HFFc6 (cell line): ENCODE measurements at regions not wholly inside any gene's neighbourhood (a gene's known extent, or its start where the extent isn't known, plus 50 kb on each side); places are given as distances from the start of the nearest gene placed in this dataset.

Experiments
- DNase-seq: peaks from one replicate; pipeline ENCODE4 v3.0.0-alpha.2; 2018
- H3K27ac Mint-ChIP-seq: 2 replicates; pipeline ENCODE4 v1.8.0; 2020; ENCODE audit warnings: mild to moderate bottlenecking, mixed read lengths
- H3K27me3 Mint-ChIP-seq: 2 replicates; pipeline ENCODE4 v1.8.0; 2021; ENCODE audit warnings: mild to moderate bottlenecking, moderate library complexity, mixed read lengths; ENCODE audit not compliant: insufficient read depth
- H3K36me3 Mint-ChIP-seq: 2 replicates; pipeline ENCODE4 v1.8.0; 2021; ENCODE audit warnings: low read depth, mixed read lengths
- H3K4me1 Mint-ChIP-seq: 2 replicates; pipeline ENCODE4 v1.8.0; 2020; ENCODE audit warnings: low read depth, mixed read lengths
- H3K4me3 Mint-ChIP-seq: 2 replicates; pipeline ENCODE4 v1.8.0; 2020; ENCODE audit warnings: mild to moderate bottlenecking, moderate library complexity, mixed read lengths
- H3K9me3 Mint-ChIP-seq: 2 replicates; pipeline ENCODE4 v1.8.0; 2020; ENCODE audit warnings: mild to moderate bottlenecking, mixed read lengths
- TF ChIP-seq, protein P1 (sequence below): fragments of 200-600 bp; sonication (generic); IDR thresholded peaks from 2 replicates; pipeline ENCODE4 v1.5.0; 2021; ENCODE audit warnings: antibody characterized with exemption, mild to moderate bottlenecking

DNA sequence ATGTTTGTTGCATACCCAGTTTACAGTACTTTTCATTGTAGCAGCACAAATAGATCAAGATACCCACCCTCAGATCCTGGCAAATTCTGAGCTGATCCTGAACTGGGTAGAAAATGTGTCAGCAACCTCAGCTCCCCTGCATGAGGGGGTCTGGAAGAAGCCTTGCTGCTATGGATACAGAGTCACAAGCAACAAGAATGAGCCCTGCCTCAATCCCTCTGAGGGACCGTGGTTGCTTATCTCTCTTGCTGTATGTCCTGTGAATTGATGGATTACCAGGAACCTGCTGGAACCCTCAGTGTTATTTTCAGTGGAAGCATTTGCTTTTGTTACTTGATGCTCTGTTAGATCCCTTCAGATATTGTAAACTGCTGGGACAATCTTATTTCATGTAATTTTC lies 331.0 kb downstream of the STIM2 start:
- TF ChIP-seq, protein P1, sequence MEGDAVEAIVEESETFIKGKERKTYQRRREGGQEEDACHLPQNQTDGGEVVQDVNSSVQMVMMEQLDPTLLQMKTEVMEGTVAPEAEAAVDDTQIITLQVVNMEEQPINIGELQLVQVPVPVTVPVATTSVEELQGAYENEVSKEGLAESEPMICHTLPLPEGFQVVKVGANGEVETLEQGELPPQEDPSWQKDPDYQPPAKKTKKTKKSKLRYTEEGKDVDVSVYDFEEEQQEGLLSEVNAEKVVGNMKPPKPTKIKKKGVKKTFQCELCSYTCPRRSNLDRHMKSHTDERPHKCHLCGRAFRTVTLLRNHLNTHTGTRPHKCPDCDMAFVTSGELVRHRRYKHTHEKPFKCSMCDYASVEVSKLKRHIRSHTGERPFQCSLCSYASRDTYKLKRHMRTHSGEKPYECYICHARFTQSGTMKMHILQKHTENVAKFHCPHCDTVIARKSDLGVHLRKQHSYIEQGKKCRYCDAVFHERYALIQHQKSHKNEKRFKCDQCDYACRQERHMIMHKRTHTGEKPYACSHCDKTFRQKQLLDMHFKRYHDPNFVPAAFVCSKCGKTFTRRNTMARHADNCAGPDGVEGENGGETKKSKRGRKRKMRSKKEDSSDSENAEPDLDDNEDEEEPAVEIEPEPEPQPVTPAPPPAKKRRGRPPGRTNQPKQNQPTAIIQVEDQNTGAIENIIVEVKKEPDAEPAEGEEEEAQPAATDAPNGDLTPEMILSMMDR, result no peak
- Mint-ChIP-seq H3K27me3 (peaks cover 3% of the 10 kb centered on the region), H3K4me1 (no peaks in the 10 kb centered on the region), H3K36me3 (no peaks in the 10 kb centered on the region), H3K27ac (no peak overlapping the region), H3K4me3 (no peak overlapping the region), H3K9me3 (peaks cover 18% of the 10 kb centered on the region; the same call in 1 of the 2 replicates)
- no peak for DNase-seq

DNA sequence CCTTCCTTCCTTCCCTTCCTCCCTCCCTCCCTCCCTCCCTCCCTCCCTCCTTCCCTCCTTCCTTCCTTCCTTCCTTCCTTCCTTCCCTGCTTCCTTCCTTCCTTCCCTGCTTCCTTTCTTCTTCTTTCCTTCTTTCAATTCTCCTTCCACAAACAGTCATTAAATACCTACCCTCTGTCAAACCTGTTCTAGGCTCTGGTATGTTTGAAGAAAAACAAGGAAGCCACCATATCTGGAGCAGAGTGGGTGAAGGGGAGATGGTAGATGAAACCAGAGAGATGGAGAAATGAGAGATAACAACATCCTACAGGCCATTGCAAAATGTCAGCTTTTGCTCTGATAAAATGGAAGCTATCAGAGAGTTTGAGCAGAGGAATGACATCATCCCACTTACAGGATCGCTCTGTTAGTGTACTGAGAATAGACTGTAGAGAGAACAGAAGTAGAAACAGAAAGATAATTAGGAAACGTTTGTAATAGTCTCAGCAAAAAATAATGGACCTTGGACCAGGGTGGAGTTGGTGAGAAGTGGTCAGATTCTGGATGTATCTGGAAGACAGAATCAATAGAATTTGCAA lies 334.0 kb downstream of the STIM2 start:
- peaks cover 15% of the 10 kb centered on the region; the same call in 1 of the 2 replicates for H3K9me3 Mint-ChIP-seq
- DNase-seq, result no peak
- no peak overlapping the region for H3K27ac Mint-ChIP-seq
- H3K4me1 Mint-ChIP-seq, result no peaks in the 10 kb centered on the region
- no peaks in the 10 kb centered on the region for H3K36me3 Mint-ChIP-seq
- H3K4me3 Mint-ChIP-seq, result no peak overlapping the region
- TF ChIP-seq, protein P1, result no peak
- H3K27me3 Mint-ChIP-seq, result peaks cover 4% of the 10 kb centered on the region

GRCh38 chr4:27198246-27198645 lies 337.6 kb downstream of the STIM2 start:
- Mint-ChIP-seq H3K27me3 (peaks cover 2% of the 10 kb centered on the region), H3K9me3 (no peaks in the 10 kb centered on the region; the same call in 1 of the 2 replicates), H3K4me3 (no peak overlapping the region), H3K27ac (no peak overlapping the region), H3K36me3 (no peaks in the 10 kb centered on the region), H3K4me1 (no peaks in the 10 kb centered on the region)
- no peak for DNase-seq
- TF ChIP-seq, protein P1, result no peak

DNA sequence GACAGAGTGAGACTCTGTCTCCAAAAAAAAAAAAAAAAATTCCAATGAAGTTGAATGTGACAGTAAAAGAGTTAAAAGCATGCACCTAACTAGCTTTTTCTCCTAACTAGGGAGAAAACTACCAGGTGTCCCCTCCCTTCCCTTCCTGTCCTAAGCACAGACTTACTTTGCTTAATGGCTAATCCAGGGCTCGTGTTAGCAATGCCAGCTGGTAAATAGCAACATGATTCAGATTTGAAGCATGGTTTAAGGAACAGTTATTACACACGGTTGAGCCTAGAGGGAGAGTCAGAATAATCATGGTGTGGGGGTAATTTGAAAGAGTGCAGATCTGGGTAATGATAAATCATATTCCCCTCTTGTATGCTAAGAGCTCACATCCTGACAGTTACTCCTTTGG lies 338.3 kb downstream of the STIM2 start:
- Mint-ChIP-seq H3K4me3 (no peak overlapping the region), H3K4me1 (no peaks in the 10 kb centered on the region), H3K27me3 (peaks cover 2% of the 10 kb centered on the region; the same call in 1 of the 2 replicates), H3K9me3 (no peaks in the 10 kb centered on the region; the same call in none of the 2 replicates), H3K27ac (no peak overlapping the region), H3K36me3 (no peaks in the 10 kb centered on the region)
- no peak for DNase-seq
- TF ChIP-seq, protein P1, result no peak

- no peaks in the 10 kb centered on the region for H3K4me1 Mint-ChIP-seq
- H3K27ac Mint-ChIP-seq, result no peak overlapping the region
- TF ChIP-seq, protein P1, result no peak
- H3K36me3 Mint-ChIP-seq, result no peaks in the 10 kb centered on the region
- no peak overlapping the region for H3K4me3 Mint-ChIP-seq
- no peak for DNase-seq
- H3K9me3 Mint-ChIP-seq, result no peaks in the 10 kb centered on the region; the same call in none of the 2 replicates
- no peaks in the 10 kb centered on the region; the same call in 1 of the 2 replicates for H3K27me3 Mint-ChIP-seq
Measured at GRCh38 chr4:27206009-27206408, 345.4 kb downstream of the STIM2 start.
